AG09309 (cell line): ENCODE measurements at regions not wholly inside any gene's neighbourhood (a gene's known extent, or its start where the extent isn't known, plus 50 kb on each side); places are given as distances from the start of the nearest gene placed in this dataset.

Experiments used
- DNase-seq: peaks from one replicate; pipeline ENCODE4 v3.0.0-alpha.2; 2010; ENCODE audit warnings: low read depth
- H3K4me3 ChIP-seq: 2 replicates; pipeline ENCODE4 v1.5.1; 2011; ENCODE audit warnings: mild to moderate bottlenecking, low read depth, low read length, moderate library complexity; ENCODE audit not compliant: control insufficient read depth
- TF ChIP-seq, protein P1 (sequence below): IDR thresholded peaks from 2 replicates; pipeline ENCODE4 v1.5.1; 2011; ENCODE audit warnings: mild to moderate bottlenecking, low read depth, low read length, inconsistent platforms; ENCODE audit not compliant: insufficient read depth, control insufficient read depth; ENCODE audit errors: missing control alignments

DNA sequence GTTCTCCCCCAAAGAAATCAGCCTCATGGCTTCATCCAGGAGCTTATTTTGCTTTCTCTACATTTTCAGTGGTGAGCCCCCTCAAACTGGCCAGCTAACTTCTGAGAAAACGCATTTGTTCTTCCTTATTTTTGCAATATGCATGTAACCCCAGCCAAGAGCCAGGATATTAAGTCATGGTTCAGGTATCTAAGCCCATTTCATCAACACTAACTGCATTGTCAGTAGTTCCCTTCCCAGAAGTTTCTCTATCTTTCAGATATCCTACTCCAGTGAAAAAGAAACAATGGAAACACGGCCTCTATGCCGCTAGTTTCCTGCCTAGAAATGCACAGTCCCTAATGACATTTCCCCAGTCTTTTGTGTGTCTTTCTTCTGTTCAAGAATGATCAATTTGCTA, 102.8 kb upstream of the RASSF8 start:
- TF ChIP-seq, protein P1, sequence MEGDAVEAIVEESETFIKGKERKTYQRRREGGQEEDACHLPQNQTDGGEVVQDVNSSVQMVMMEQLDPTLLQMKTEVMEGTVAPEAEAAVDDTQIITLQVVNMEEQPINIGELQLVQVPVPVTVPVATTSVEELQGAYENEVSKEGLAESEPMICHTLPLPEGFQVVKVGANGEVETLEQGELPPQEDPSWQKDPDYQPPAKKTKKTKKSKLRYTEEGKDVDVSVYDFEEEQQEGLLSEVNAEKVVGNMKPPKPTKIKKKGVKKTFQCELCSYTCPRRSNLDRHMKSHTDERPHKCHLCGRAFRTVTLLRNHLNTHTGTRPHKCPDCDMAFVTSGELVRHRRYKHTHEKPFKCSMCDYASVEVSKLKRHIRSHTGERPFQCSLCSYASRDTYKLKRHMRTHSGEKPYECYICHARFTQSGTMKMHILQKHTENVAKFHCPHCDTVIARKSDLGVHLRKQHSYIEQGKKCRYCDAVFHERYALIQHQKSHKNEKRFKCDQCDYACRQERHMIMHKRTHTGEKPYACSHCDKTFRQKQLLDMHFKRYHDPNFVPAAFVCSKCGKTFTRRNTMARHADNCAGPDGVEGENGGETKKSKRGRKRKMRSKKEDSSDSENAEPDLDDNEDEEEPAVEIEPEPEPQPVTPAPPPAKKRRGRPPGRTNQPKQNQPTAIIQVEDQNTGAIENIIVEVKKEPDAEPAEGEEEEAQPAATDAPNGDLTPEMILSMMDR: no peak

GRCh38 chr12:25859976-25860375, 98.5 kb upstream of the RASSF8 start:
- no peak for DNase-seq
- TF ChIP-seq, protein P1: no peak
- H3K4me3 ChIP-seq: no peak overlapping the region

More for the DNA sequence above, 102.8 kb upstream of the RASSF8 start:
- no peak for DNase-seq
- H3K4me3 ChIP-seq: no peak overlapping the region

- DNase-seq: no peak
- TF ChIP-seq, protein P1: no peak
- H3K4me3 ChIP-seq: no peak overlapping the region
These were observed 97.3 kb upstream of the RASSF8 start for GRCh38 chr12:25861226-25861625.

DNA sequence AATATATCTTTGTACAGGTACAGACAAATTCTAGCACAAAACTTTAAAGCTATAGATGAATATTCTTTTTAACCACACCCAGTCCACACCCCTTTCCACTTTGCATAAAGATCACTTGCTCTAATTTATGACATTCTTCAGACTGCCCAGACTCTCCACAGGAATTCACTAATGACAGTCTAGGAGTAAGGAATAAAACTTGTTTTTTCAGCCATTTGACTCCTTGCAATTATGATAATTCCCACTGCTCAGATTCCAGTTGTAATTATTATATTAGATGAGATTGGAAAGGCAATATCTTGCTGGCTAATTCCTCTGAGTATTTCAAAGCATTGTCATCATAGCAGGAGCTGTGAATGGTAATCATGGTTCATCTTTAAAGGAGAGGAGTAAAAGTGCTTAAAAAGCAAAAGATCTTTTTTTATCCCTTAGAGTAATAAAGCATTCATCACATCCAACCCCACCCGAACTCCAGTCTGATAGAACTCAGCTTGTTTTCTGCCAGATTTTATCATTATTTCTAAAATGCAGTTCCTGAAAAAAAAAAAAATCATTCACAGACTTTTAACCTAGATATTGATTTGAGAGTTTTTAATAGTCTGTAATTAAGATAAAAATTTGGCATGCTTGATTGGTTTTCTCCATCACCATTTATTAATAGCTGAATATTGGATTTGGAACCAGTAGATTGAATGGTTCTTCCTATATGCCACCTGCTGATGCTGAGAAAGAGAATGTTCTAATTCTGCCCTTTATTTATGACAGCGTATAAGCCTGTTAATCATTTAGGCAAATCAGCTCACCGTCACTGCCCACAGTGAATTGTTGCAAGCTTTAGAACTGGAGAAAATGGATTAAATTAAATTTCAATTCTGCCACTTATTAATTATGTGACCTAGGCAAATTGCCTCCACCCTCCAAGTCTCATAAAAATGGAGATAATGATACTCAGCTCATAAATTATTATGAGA, 93.9 kb upstream of the RASSF8 start:
- DNase-seq: no peak
- TF ChIP-seq, protein P1: no peak
- no peak overlapping the region for H3K4me3 ChIP-seq

DNA sequence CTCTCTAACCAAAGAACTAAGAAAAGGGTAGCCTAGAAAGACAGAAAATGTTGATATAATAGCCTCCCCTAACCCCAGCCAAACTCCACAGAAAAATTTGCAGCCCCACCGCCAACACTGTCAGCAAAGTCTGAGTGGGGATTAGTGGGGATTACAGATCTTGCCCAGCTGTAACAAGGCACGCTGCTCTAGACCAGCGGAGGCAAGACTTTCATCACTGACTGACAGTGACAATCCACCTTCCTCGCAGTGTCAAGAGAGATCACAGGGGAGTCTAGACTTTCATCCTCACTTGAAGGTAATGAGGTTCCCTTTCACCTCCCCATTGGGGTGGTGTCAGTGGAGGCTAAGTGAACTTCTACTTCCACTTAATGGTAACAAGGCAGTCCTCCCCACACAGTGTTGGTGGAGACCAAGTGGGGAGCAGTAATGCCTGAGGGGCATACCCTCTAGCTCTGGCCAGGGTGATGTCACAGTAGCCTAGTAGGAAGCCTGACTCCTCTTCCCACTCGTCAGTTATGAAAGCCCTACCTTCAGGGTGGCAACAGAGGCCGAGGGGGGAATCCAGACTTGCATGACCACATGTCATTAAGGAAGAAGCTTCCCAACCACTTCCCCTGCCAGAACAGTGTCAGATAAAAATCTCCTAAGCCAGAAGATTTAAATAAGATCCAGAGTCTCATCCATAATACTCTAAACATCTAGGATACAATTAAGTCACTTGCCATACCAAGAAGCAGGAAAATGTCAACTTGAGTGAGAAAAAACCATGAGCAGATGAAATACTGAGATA, 91.7 kb upstream of the RASSF8 start:
- TF ChIP-seq, protein P1: no peak
- peak; percentile 45 for DNase-seq
- no peak overlapping the region for H3K4me3 ChIP-seq

DNA sequence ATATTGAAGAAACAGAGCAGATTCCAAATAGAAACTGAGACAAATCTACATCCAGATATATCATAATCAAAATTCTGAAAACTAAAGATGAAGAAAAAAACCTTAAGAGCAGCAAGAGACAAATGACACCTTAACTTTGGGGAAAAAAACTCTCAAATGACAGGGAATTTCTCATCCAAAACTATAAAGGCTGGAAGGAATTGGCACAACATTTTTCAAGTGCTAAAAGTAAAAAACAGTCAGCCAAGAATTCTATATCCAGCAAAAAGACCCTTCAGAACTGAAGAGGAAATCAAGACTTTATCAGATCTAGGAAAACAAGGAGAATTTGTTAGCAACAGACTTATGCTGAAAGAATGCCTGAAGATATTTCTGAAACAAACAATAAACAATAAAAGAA, 90.3 kb upstream of the RASSF8 start:
- TF ChIP-seq, protein P1: no peak
- DNase-seq: no peak
- no peak overlapping the region for H3K4me3 ChIP-seq
